ENCODE measurements at regions not wholly inside any gene's neighbourhood (a gene's known extent, or its start where the extent isn't known, plus 50 kb on each side); places are given as distances from the start of the nearest gene placed in this dataset.
"Not testable (repeated sequence)": the region's sequence is repeated elsewhere in the genome, so short reads cannot be mapped to it uniquely, and the experiment has no call there.

DNA sequence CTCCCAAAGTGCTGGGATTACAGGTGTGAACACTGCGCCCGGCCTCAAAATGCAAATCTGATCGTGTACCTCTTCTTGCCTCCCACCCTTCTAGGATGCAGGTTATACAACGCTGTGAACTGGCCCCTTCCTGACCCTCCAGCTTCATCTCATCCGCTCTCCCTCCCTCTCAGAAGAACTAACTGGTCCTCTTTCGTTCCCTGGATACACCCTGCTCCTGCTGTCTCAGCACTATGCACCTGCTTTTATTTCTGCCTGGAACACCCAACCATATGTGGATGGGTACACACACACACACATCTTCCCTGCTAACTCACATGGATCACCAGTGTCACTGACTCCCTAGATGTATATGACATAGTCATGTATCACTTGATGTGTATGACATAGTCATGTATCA, 56.1 kb upstream of the VASH1 start:
- TF ChIP-seq POLR2A (IDR thresholded peaks at IDR 0.05) = no peak
- TF ChIP-seq, protein P1, sequence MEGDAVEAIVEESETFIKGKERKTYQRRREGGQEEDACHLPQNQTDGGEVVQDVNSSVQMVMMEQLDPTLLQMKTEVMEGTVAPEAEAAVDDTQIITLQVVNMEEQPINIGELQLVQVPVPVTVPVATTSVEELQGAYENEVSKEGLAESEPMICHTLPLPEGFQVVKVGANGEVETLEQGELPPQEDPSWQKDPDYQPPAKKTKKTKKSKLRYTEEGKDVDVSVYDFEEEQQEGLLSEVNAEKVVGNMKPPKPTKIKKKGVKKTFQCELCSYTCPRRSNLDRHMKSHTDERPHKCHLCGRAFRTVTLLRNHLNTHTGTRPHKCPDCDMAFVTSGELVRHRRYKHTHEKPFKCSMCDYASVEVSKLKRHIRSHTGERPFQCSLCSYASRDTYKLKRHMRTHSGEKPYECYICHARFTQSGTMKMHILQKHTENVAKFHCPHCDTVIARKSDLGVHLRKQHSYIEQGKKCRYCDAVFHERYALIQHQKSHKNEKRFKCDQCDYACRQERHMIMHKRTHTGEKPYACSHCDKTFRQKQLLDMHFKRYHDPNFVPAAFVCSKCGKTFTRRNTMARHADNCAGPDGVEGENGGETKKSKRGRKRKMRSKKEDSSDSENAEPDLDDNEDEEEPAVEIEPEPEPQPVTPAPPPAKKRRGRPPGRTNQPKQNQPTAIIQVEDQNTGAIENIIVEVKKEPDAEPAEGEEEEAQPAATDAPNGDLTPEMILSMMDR (IDR thresholded peaks at IDR 0.05 in 4 of 5, conservative IDR thresholded peaks at IDR 0.05 in 1 of 5) = no peak
- Histone ChIP-seq H3K27me3 (no peaks in the 10 kb centered on the region), H3K4me1 (peaks cover 0 to 5% of the 10 kb centered on the region in 2 donors), H3K27ac (no peak overlapping the region), H3K9me3 (no peaks in the 10 kb centered on the region), H3K4me3 (no peak overlapping the region), H3K36me3 (no peaks in the 10 kb centered on the region)
- intact Hi-C loops (cut with DNase I; ENCODE audit: low total_unique reads) = no loop called here
- ATAC-seq (no peak), DNase-seq (no peak)
- in situ Hi-C loops (cut with MboI; ENCODE audit: low sequenced_read_pairs in 4 of 4) = loop anchor here in 2 of 4 donors (5.0 to 25.0 kb wide), 2 partner anchors 82 to 382 kb away; partner anchors contain the start of gene CIPC (in 1 of the 2)

DNA sequence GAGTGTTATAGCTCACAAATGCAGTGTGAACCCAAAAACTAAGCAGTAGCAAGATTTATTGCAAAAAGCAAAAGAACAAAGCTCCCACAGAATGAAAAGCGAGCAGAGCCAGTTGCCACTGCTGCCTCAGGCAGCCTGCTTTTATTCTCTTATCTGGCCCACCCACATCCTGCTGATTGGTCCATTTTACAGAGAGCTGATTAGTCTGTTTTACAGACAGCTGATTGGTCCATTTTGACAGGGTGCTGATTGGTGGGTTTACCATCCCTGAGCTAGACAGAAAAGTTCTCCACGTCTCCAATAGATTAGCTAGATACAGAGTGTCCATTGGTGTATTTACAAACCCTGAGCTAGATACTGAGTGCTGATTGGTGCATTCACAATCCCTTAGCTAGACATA, 55.1 kb upstream of the VASH1 start:
- DNase-seq; H3K9me3 ChIP-seq; intact Hi-C loops (cut with DNase I; ENCODE audit: low total_unique reads); H3K4me3 ChIP-seq; H3K4me1 ChIP-seq; ATAC-seq; H3K27ac ChIP-seq; H3K27me3 ChIP-seq; H3K36me3 ChIP-seq: not testable (repeated sequence)
- in situ Hi-C loops (cut with MboI; ENCODE audit: low sequenced_read_pairs in 4 of 4) = loop anchor here in 2 of 4 donors (5.0 to 25.0 kb wide), 2 partner anchors 81 to 381 kb away; partner anchors contain the start of gene CIPC (in 1 of the 2)

DNA sequence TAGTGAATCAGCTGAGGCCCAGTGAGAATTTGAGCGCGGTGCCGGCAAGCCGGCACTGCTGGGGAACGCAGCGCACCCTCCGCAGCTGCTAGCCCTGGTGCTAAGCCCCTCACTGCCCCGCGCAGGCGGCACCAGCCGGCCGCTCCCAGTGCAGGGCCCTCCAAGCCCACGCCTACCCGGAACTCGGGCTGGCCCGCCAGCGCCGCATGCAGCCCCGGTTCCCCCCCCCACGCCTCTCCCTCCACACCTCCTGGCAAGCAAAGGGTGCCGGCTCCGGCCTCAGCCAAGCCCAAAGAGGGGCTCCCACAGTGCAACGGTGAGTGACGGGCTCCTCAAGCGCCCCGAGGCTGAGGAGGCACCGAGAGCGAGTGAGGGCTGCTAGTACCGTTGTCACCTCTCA, 54.5 kb upstream of the VASH1 start:
- H3K27me3 ChIP-seq = no peaks in the 10 kb centered on the region
- H3K36me3 ChIP-seq = no peaks in the 10 kb centered on the region
- no peak overlapping the region for H3K4me3 ChIP-seq
- H3K27ac ChIP-seq = no peak overlapping the region
- in situ Hi-C loops (cut with MboI; ENCODE audit: low sequenced_read_pairs in 4 of 4) = loop anchor here in 2 of 4 donors (5.0 to 25.0 kb wide), 2 partner anchors 80 to 380 kb away; partner anchors contain the start of gene CIPC (in 1 of the 2)
- DNase-seq = no peak
- TF ChIP-seq, protein P1 (IDR thresholded peaks at IDR 0.05 in 4 of 5, conservative IDR thresholded peaks at IDR 0.05 in 1 of 5) = no peak
- TF ChIP-seq POLR2A (IDR thresholded peaks at IDR 0.05) = no peak
- intact Hi-C loops (cut with DNase I; ENCODE audit: low total_unique reads) = no loop called here
- ATAC-seq = no peak
- no peaks in the 10 kb centered on the region for H3K4me1 ChIP-seq
- no peaks in the 10 kb centered on the region for H3K9me3 ChIP-seq

DNA sequence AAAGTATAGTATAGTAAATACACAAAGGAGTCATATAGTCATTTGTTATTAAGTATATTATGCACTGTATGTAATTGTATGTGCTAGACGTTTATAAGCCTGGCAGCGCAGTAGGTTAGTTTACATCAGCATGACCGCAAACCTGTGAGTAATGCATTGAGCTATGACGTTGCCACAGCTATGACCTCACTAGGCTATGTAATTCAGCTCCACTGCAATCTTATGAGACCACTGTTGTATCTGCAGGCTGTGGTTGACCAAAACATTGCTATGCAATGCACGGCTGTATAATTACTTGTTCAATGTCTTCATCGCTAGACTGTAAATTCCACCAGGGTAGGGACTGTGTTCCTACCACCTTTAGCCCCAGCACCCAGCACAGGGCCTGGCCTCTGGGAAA, 53.2 kb upstream of the VASH1 start:
- in situ Hi-C loops (cut with MboI; ENCODE audit: low sequenced_read_pairs in 4 of 4) (loop anchor here in 2 of 4 donors (5.0 to 25.0 kb wide), 2 partner anchors 79 to 379 kb away; partner anchors contain the start of gene CIPC (in 1 of the 2)), intact Hi-C loops (cut with DNase I; ENCODE audit: low total_unique reads) (no loop called here)
- H3K4me3 ChIP-seq = no peak overlapping the region
- H3K27me3 ChIP-seq = no peaks in the 10 kb centered on the region
- DNase-seq = no peak
- H3K36me3 ChIP-seq = no peaks in the 10 kb centered on the region
- H3K4me1 ChIP-seq = no peaks in the 10 kb centered on the region
- ATAC-seq = no peak
- no peak for TF ChIP-seq POLR2A (IDR thresholded peaks at IDR 0.05)
- TF ChIP-seq, protein P1 (IDR thresholded peaks at IDR 0.05 in 4 of 5, conservative IDR thresholded peaks at IDR 0.05 in 1 of 5) = no peak
- no peak overlapping the region for H3K27ac ChIP-seq
- no peaks in the 10 kb centered on the region for H3K9me3 ChIP-seq

DNA sequence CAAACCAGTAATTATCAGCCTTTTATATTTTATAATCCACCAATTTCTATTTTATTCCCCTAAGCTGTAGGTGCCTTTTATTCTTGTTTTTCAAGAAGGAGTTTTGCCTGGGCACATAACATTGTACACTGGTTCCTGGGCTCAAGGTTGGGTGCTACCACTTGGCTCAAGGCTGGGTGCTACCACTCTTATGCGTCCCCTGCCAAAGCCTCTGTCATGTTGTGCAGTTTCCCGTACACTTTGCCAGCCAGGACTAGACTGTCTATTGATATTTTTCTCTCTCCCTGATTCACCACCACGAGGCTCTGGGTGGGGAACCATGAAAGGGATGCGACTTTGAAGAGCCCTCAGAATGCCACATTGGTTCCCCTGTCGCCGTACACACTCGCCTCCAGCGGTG, 52.5 kb upstream of the VASH1 start:
- no peak overlapping the region for H3K4me3 ChIP-seq
- no peaks in the 10 kb centered on the region for H3K36me3 ChIP-seq
- no peak for DNase-seq
- intact Hi-C loops (cut with DNase I; ENCODE audit: low total_unique reads) = no loop called here
- no peak overlapping the region for H3K27ac ChIP-seq
- ATAC-seq = no peak
- H3K9me3 ChIP-seq = no peaks in the 10 kb centered on the region
- in situ Hi-C loops (cut with MboI; ENCODE audit: low sequenced_read_pairs in 4 of 4) = loop anchor here in 2 of 4 donors (5.0 to 25.0 kb wide), 2 partner anchors 79 to 379 kb away; partner anchors contain the start of gene CIPC (in 1 of the 2)
- TF ChIP-seq, protein P1 (IDR thresholded peaks at IDR 0.05 in 4 of 5, conservative IDR thresholded peaks at IDR 0.05 in 1 of 5) = no peak
- no peak for TF ChIP-seq POLR2A (IDR thresholded peaks at IDR 0.05)
- H3K27me3 ChIP-seq = no peaks in the 10 kb centered on the region
- H3K4me1 ChIP-seq = no peaks in the 10 kb centered on the region
